GM12872 (cell line): ENCODE measurements at regions not wholly inside any gene's neighbourhood (a gene's known extent, or its start where the extent isn't known, plus 50 kb on each side); places are given as distances from the start of the nearest gene placed in this dataset.

ENCODE experiments used
- CTCF ChIP-seq: IDR thresholded peaks from 3 replicates; pipeline ENCODE4 v1.5.1; 2011; ENCODE audit warnings: low read depth, mild to moderate bottlenecking, low read length, moderate library complexity; ENCODE audit not compliant: insufficient read depth

- peak; percentile 31; the same call in 1 of the 3 replicates for TF ChIP-seq CTCF
Measured at GRCh38 chr14:73785834-73786635, 65.6 kb upstream of the PTGR2 start.

DNA sequence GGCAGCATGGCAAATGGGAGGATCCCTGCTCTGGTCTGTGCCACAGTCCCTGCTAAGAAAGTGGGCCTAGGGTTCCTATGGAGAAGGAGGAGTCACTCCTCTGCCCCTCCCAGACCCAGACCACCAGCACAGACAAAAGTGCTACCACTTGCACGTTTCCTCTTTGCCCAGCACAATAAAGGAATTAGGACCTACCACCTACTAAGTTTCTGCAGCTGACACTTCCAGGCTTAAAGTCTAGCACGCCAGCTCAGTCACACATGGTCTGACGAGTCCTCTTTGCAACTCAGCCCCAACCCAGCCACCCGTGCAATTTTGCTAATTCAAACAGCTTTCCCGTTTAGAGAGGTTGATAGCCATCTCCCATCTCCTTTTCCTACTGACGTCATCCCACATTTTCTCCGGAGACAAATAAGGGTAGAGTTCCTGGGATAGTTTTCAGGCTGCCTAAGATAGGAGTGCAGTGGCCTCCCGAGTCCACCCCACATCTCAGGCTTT is 66.2 kb upstream of the PTGR2 start:
- no peak for TF ChIP-seq CTCF

GRCh38 chr14:73784988-73785313 is 66.7 kb upstream of the PTGR2 start:
- no peak for TF ChIP-seq CTCF

- TF ChIP-seq CTCF = 0 out of 3 replicates have a peak, but pooled peaks have one; percentile 8
Measured at GRCh38 chr14:73784181-73784987, 67.2 kb upstream of the PTGR2 start.

DNA sequence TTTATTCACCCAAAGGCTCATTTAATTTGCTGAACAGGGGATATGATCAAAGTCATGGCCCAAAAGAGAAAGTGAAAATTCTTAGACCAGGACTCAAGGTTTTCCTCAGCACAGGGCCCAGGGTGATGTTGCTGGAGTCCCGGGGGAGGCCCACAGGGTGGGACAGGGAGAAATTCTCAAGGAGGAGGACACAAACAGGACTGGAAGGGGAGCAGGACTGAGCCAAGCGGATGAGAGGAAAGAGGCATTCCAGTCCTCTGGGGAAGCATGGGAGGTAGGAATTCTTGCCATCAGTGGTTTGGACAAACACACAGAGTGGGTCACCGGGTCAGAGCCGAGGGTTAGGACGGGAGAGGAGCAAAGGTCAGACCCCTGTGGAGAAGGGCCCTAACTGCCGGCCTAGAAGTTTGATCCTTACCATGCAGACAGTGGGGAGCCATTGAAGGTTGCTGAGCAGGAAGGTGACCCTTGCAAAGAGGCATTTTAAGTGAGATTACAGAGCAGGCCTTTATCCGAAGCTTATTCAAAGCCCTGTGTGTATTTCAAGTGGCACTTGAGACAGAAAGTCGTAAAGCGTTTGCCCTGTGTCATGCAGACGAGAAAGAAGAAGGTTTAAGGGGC is 68.4 kb upstream of the PTGR2 start:
- TF ChIP-seq CTCF = no peak

DNA sequence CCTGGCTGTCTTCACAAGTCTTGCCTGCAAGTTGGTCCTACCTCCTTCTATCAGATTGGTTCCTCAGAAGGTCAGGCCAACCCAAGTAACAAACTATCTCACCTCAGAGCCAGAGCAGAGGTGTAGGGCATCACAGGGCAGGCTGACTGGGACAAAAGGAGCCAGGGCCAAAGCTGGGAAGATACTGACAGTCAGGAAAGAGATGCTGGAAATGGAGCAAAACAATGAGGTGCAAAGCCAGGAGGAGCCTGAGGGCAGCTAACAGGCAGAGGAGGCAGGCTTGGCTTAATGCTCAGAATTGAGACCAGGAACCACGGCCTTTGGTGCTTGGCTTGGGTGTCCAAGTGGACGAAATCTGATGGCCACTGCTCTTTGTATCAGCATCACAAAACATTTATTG is 68.4 kb upstream of the PNMA1 start:
- TF ChIP-seq CTCF = no peak

DNA sequence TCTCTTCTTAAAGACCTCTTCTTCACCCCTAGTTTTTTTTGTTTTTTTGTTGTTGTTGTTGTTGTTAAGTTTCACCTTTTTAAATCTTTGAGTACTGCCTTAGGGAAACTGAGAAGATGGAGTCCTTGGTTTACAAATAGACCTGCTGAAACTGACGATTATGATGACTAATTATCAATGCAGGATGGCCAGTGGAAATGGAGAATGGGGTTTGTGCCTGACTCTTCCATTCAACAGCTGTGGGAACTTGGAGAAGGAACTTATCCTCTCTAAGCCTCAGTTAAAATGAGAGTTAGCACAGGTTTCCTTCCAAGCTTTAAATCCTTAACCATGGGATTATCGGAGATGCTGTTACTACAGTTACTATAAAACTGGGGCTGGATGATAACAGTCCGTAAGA is 66.7 kb upstream of the PNMA1 start:
- TF ChIP-seq CTCF = no peak
